Progenitor cell of endocrine pancreas (in vitro differentiated cells): ENCODE measurements at regions not wholly inside any gene's neighbourhood (a gene's known extent, or its start where the extent isn't known, plus 50 kb on each side); places are given as distances from the start of the nearest gene placed in this dataset.

Experiments
- DNase-seq: peaks from one replicate; pipeline ENCODE4 v3.0.0; 2021; ENCODE audit warnings: low spot score; ENCODE audit not compliant: unreplicated experiment
- H3K27ac Mint-ChIP-seq: 2 replicates; pipeline ENCODE4 v1.8.0; 2021; ENCODE audit warnings: mild to moderate bottlenecking, moderate library complexity, mixed read lengths
- H3K27me3 Mint-ChIP-seq: 2 replicates; pipeline ENCODE4 v1.8.0; 2021; ENCODE audit warnings: mixed read lengths
- H3K36me3 Mint-ChIP-seq: 2 replicates; pipeline ENCODE4 v1.8.0; 2022; ENCODE audit warnings: mixed read lengths; ENCODE audit not compliant: insufficient read depth
- H3K4me1 Mint-ChIP-seq: 2 replicates; pipeline ENCODE4 v1.8.0; 2021; ENCODE audit warnings: low read depth, mixed read lengths
- H3K4me3 Mint-ChIP-seq: 2 replicates; pipeline ENCODE4 v1.8.0; 2021; ENCODE audit warnings: low read depth, mild to moderate bottlenecking, moderate library complexity, mixed read lengths
- H3K9me3 Mint-ChIP-seq: 2 replicates; pipeline ENCODE4 v1.8.0; 2021; ENCODE audit warnings: low read depth, mixed read lengths
- CTCF ChIP-seq: fragments of 200-600 bp; sonication (generic); IDR thresholded peaks from one replicate; pipeline ENCODE4 v1.5.0; 2021; ENCODE audit warnings: antibody characterized with exemption, mild to moderate bottlenecking; ENCODE audit not compliant: unreplicated experiment

DNA sequence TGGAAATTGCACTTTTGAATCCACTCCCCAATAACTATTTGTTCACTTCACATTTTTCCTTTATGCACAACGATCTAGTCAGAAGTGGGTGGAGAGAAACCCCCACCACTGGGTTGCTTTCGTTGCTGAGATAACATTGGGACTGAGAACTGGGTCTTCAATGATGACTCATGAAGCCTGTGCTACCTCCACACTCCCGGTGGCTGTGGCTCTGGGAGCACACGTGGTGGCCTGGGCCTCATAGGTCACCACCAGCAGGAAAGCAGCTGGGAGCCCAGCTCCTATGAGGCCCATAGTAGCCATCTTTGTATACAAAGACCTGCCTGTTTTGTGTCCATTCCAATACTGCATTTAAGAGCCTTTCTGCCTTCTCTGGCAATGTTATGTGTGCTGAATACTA is 178.0 kb upstream of the SASH1 start:
- no peak overlapping the region for H3K4me3 Mint-ChIP-seq
- no peak for TF ChIP-seq CTCF
- H3K4me1 Mint-ChIP-seq: no peaks in the 10 kb centered on the region
- no peaks in the 10 kb centered on the region for H3K27me3 Mint-ChIP-seq
- H3K27ac Mint-ChIP-seq: no peak overlapping the region
- H3K36me3 Mint-ChIP-seq: no peaks in the 10 kb centered on the region
- DNase-seq: no peak
- H3K9me3 Mint-ChIP-seq: no peaks in the 10 kb centered on the region

DNA sequence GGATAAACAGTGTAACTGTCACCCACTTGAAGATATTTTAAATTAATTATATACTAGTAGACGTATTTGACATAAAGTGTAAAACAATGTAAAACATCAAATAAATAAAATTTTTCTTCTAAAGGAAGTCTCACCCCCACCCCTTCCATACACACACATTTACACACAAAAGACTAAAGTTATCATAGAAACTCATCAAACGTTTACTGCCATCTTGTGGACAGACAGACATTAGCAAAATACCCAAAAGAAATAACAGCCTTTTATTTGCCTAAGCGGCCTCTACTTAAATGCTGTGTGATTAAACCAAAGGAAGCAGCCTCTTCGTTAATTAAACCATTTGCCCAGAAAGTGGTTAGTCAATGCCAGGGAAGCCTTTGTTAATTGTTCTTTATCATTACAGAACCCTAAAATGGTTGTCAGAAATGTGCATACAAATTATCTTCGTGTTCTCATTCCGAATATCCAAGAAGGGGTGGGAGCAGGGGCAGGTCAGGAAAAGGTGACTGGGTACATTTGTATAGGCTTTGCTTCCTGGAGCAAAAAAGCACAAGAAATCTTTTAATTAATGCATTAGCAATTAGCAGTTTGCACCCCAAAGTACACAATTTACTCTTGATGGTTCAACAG is 176.2 kb upstream of the SASH1 start:
- Mint-ChIP-seq H3K27me3 (no peaks in the 10 kb centered on the region), H3K9me3 (no peaks in the 10 kb centered on the region), H3K36me3 (no peaks in the 10 kb centered on the region), H3K4me3 (no peak overlapping the region), H3K27ac (no peak overlapping the region), H3K4me1 (no peaks in the 10 kb centered on the region)
- peak; percentile 85 for TF ChIP-seq CTCF
- DNase-seq: no peak

DNA sequence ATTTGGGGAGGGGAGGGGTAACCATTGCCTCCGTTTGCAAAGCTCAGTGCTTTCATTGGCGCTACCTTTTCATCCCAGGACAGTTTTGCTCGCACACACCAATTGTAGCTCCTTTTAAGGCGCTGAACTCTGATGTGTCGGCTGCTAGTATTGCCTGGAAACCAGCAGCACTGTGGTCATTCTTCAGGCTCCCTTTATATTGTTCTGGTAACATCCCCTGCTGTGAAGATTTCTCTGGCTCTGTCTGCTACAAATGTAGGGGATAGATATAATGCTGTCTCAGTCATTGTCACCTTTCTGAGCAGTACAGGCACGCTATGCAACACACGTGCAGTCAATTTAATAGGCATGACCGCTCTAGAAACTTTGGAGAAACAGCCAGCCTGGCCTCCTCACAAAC is 172.9 kb upstream of the SASH1 start:
- TF ChIP-seq CTCF: no peak
- Mint-ChIP-seq H3K4me1 (no peaks in the 10 kb centered on the region), H3K27me3 (peaks cover 3% of the 10 kb centered on the region), H3K36me3 (no peaks in the 10 kb centered on the region), H3K27ac (no peak overlapping the region), H3K4me3 (no peak overlapping the region), H3K9me3 (no peaks in the 10 kb centered on the region)
- DNase-seq: no peak

DNA sequence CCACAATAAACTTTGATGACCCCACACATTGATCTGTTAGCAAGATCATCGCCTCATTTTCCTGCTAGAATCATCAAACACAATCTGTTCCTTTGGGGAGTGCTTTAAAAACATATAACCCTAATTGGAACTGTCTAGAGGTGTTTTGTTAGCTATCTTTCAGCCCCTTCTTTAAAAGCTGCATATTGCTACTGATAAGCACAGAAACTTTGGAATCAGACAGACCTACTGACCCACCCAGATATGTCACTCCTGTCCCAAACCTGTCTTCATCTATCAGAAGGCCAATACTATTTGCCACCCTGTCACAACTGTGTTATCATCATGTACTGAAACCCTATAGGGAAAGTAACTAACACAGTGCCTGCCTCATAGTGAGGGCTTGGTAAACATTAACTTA is 172.4 kb upstream of the SASH1 start:
- no peak overlapping the region for H3K4me3 Mint-ChIP-seq
- H3K36me3 Mint-ChIP-seq: no peaks in the 10 kb centered on the region
- H3K9me3 Mint-ChIP-seq: no peaks in the 10 kb centered on the region
- no peak overlapping the region for H3K27ac Mint-ChIP-seq
- no peak for TF ChIP-seq CTCF
- peaks cover 3% of the 10 kb centered on the region for H3K27me3 Mint-ChIP-seq
- DNase-seq: no peak
- peaks cover 2% of the 10 kb centered on the region for H3K4me1 Mint-ChIP-seq

DNA sequence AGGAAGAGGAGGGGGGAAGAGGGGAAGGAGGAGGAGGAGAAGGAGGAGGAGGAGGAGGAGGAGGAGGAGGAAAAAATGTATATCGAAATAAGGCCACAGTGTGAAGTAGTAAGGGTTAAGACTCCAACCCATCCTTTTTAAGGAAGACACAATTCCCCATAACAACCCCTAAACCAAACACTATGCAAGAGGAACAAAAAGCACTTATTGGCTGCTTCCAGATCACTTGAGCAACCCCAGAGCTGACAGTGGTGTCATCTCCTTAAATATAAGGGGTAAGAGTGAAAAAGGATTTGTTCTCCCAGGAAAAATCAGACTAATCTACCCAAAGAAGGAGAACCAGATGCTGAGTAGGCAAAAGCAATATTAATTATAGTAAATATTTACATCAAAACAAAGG is 169.1 kb upstream of the SASH1 start:
- no peak overlapping the region for H3K4me3 Mint-ChIP-seq
- no peak for TF ChIP-seq CTCF
- H3K4me1 Mint-ChIP-seq: peaks cover 7% of the 10 kb centered on the region
- DNase-seq: no peak
- peaks cover 3% of the 10 kb centered on the region for H3K27me3 Mint-ChIP-seq
- H3K36me3 Mint-ChIP-seq: peaks cover 2% of the 10 kb centered on the region
- H3K9me3 Mint-ChIP-seq: peaks cover 7% of the 10 kb centered on the region
- no peak overlapping the region for H3K27ac Mint-ChIP-seq
